GM21825 (cell line): ENCODE measurements at regions not wholly inside any gene's neighbourhood (a gene's known extent, or its start where the extent isn't known, plus 50 kb on each side); places are given as distances from the start of the nearest gene placed in this dataset.
"Not testable (repeated sequence)": the region's sequence is repeated elsewhere in the genome, so short reads cannot be mapped to it uniquely, and the experiment has no call there.

Experiments used
- ATAC-seq: cut with Tn5 transposase; IDR thresholded peaks from one replicate; pipeline ENCODE4 v1.9.1; 2021; ENCODE audit warnings: mild to moderate bottlenecking, moderate library complexity; ENCODE audit not compliant: unreplicated experiment

- no peak for ATAC-seq
Observed at GRCh38 chr2:40043641-40044040, 264.6 kb upstream of the THUMPD2 start.

DNA sequence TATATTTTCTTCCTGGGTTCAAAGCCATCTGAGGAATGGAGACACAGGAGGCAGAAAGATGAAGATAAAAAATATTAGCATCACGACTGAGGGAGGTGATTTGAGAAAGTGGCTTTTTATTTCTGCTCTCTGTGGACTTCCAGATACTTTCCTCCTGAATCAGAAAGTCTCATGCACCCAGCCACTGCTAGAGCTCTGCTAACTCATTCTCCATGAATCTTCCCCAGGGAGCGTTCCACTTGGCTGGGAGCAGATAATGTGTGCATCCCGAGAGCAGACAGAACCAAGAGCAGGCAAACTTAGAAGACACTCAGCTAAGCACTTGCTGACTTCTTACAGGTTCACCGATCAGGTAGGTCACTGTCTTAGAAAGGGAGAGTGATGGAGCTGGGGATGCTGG, 264.1 kb upstream of the THUMPD2 start:
- ATAC-seq, result no peak

DNA sequence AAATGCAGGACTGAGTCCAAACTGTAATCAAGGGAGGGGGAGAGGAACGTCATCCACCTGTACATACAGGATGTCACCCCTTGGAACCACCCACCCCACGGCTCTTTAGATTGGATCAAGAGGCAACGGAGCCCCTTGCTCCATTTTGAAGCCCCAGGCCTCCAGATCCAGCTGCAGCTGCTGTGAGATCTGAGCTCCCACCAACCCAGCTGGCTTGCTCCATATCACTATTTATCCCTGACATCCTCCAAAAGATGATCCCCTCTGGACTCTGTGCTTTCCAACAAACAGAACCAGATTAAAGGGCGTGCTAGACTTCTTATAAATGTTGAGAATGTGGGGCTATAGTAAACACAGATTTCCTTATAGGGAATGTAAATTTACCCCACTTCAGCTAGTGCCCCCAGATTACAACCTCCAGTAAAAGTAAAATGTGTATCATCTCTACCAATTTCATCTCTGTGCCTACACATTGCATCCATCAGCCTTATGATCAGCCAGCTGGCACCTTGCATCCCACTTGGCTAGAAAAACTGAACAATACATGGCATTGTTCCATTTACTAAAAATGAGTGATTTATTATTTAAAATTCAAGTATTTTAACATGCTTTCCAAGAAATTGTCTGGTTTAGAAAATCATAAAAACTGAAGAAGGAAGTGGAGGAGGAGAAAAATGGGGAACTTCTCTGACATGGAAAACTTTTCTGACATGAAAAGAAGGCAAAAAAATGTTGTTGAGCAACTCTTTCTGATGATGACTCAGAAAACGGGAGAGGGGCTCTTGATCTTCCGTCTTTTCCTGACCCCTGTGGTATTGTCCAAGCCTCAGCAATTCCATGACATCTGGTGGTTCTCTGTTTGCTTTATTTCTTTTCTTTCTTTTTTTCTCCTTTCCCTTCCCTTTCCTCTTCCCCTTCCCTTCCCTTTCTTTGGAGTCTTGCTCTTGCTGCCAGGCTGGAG, 262.6 kb upstream of the THUMPD2 start:
- no peak for ATAC-seq

GRCh38 chr2:40039549-40039948, 260.5 kb upstream of the THUMPD2 start:
- ATAC-seq, result no peak

- ATAC-seq, result no peak
Observed at GRCh38 chr2:40038646-40039045, 259.6 kb upstream of the THUMPD2 start.

DNA sequence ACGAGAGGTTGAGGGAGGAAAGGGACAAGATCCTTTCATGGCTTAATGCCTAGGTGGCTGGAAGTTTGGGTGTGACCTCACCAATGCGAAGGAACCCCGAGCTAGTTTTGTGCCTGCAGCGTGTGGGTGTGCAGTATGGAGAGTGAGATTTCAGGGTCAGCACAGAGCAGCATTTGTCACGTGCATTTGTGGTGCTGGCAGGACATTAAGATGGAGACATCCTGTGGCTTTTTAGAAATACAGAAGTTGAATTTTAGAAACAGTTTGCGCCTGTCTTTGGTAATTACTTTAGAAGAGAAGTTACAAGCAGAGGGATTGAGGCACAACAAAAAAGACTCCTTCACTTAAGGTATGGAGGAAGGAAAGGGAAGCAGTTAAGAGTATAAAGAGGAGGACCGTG, 258.2 kb upstream of the THUMPD2 start:
- ATAC-seq, result no peak

DNA sequence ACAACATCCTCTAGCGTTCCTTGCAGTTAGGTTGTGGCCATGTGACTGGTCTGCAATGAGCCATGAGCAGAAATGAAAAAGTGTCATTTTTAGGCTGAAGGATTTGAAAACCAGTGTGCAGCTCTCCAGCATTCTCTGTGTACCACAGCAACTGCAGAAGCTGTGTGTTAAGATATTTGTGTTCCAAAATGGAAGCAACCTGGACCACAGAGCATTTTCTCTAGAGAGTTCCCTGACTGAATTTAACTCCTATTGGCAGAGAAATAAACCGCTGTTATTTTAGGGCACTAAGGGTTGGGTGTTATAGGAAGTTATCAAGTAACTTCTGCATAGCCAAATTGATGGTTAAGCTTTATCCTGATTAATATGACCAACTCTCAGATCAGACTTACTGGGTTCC, 257.2 kb upstream of the THUMPD2 start:
- ATAC-seq, result no peak

- no peak for ATAC-seq
Observed at GRCh38 chr2:40034801-40035200, 255.7 kb upstream of the THUMPD2 start.

GRCh38 chr2:40034198-40034597, 255.1 kb upstream of the THUMPD2 start:
- no peak for ATAC-seq

DNA sequence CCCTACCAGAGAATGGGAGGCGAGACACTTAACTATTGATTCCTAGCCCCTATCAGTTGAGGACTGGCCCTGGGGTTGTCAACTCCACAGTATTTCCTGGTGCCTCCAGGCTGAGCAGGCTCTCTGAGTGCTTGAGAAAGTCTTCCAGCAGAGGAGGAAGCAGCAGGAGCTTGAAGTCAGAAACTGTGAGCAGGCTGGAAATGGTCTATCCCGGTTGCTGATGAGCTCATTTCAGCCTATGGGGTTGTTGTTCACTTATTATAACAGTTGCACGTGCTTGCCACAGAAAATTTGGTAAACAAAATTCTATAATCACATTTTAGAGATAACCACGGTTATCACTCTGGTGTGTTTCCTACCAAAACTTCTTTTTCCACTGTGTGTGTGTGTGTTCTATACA, 254.7 kb upstream of the THUMPD2 start:
- ATAC-seq, result no peak

DNA sequence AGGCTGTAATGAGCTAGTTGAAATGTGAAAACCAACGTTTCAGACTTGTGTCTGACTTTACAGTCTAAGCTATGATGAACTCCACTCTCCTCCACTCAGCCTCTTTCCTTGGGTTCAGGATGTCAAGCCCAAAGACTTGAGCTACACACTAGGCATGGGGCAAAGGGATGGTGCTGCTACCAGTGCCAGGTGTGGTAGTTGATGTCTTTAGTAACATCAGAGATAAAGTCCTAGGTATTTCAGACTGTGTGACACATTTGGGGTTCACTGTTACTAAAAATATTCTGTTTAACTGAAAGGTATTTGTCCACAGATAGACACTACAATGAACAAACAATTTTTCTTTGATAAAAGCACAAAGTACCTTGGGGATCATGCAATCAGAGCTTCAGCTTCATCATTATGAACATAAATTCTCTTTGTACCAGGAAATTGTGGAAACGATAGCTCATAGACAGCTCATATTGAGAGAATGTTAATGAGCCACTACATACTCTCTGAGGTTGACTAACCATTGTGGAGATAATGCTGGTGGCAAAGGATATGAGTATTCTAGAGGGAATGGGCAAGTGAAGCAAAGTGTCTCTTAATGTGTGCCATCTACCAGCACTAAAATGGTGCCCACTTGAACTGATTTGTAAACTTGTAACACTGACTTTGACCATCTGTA, 253.7 kb upstream of the THUMPD2 start:
- ATAC-seq, result no peak

GRCh38 chr2:40030456-40030975, 251.5 kb upstream of the THUMPD2 start:
- ATAC-seq, result no peak

- peak; percentile 75 for ATAC-seq
Observed at GRCh38 chr2:40028792-40029488, 249.9 kb upstream of the THUMPD2 start.

GRCh38 chr2:40027968-40028367, 248.9 kb upstream of the THUMPD2 start:
- ATAC-seq, result no peak

- ATAC-seq, result not testable (repeated sequence)
Observed at GRCh38 chr2:40025276-40025675, 246.2 kb upstream of the THUMPD2 start.

DNA sequence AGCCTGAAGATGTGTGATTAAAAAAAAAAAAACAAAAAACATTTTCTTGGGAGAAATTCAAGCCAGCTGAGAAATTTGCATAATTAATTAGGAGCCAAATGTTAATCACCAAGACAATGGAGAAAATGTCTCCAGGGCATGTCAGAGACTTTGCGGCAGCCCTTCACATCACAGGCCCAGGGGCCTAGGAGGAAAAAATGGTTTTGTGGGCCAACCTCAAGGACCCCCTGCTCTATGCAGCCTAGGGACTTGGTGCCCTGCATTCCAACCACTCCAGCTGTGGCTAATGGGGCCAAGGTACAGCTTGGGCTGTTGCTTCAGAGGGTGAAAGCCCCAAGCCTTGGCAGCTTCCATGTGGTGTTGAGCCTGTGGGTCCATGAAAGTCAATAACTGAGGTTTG, 241.9 kb upstream of the THUMPD2 start:
- ATAC-seq, result no peak

DNA sequence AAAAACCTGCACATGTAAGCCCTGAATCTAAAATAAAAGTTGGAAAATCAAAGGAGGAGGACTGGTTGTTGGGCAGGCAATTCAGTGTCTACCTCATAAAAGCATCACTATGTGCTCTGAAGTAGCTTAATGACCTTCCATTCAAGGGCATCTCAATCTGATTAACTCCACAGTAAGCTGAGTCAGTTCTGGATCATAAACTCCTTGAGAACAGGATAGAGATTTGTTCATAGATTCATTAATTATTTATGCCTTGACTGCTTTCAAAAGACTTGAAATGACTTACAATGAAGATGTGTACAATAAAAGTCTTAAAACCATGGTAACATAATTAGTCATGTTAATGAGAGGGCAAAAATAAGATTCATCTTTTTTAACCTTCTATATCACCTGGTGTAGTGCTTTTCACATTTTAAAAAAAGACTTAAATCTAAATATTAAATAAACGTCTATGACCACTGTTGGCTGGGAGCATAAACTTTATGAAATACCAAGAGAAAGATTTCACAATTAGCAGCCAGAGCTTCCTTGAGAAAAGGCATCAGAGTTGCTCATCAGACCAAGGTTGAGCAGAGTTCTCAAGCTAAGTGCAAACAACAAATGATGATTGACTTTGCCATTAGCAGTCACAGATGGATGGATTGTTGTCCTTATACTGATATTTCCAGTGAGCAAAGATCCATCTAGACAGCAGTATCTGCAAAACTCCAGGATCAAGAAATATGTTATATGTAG, 237.3 kb upstream of the THUMPD2 start:
- no peak for ATAC-seq

DNA sequence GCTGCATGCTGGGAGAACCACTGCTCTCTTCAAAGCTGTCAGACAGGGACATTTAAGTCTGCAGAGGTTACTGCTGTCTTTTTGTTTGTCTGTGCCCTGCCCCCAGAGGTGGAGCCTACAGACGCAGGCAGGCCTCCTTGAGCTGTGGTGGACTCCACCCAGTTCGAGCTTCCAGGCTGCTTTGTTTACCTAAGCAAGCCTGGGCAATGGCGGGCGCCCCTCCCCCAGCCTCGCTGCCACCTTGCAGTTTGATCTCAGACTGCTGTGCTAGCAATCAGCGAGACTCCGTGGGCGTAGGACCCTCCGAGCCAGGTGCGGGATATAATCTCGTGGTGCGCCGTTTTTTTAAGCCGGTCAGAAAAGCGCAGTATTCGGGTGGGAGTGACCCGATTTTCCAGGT, 234.9 kb upstream of the THUMPD2 start:
- ATAC-seq, result not testable (repeated sequence)

GRCh38 chr2:40004336-40004735, 225.3 kb upstream of the THUMPD2 start:
- ATAC-seq, result no peak

GRCh38 chr2:40002339-40002738, 223.3 kb upstream of the THUMPD2 start:
- no peak for ATAC-seq

DNA sequence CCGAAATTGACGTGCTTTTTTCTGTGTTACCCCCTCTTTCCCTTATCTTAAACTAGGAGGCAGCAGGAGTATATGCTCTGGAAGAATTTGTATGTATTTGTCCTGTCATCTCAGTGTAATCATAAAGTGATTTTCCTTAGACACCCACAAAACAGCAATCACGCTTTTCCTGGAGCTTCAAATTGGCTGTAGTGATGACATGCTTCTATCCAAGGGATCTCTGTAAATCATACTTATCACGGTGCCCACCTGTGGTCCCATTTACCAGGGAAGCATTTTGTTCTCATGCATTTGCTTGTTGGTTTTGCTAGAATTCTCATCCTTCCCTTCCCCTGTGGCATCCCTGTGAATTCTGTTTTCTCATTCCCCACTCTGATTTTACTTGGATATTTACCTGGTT, 220.8 kb upstream of the THUMPD2 start:
- ATAC-seq, result no peak
